H1 (cell line): ENCODE measurements at regions not wholly inside any gene's neighbourhood (a gene's known extent, or its start where the extent isn't known, plus 50 kb on each side); places are given as distances from the start of the nearest gene placed in this dataset.

Experiments
- CTCF ChIA-PET: fragments of 300-600 bp; sonication (Branson Sonifier 250); formaldehyde crosslinking; loops from one replicate; lab custom pipeline; 2021; ENCODE audit not compliant: partially characterized antibody; lab: Charles Lee
- POLR2A ChIA-PET: fragments of 300-600 bp; sonication (Branson Sonifier 250); formaldehyde crosslinking; loops from one replicate; lab custom pipeline; 2021; ENCODE audit warnings: inconsistent platforms; ENCODE audit not compliant: partially characterized antibody; lab: Charles Lee
- DNase-seq, 2 experiments: peaks; one replicate each; pipeline versions ENCODE4 v3.0.0 to v3.0.0-alpha.2; 2010 to 2022; ENCODE audit warnings: low spot score in 2 of 2, low read depth in 1 of 2, mixed read lengths in 1 of 2
- FAIRE-seq: peaks from 2 replicates; lab custom pipeline; 2011; peaks lifted over from hg19 to GRCh38; lab: Jason Lieb, UNC
- H2AFZ ChIP-seq: 2 replicates; pipeline ENCODE4 v1.8.1; 2012; ENCODE audit warnings: low read length, inconsistent platforms
- H2AK5ac ChIP-seq: 2 replicates; pipeline ENCODE4 v1.6.1; 2013; ENCODE audit warnings: low read depth, low read length
- H2BK120ac ChIP-seq: replicated peaks from 2 replicates; pipeline ENCODE3; 2013; ENCODE audit warnings: low read depth, low read length, inconsistent platforms
- H2BK12ac ChIP-seq: 2 replicates; pipeline ENCODE4 v1.6.1; 2013; ENCODE audit warnings: low read depth, low read length
- H2BK15ac ChIP-seq: 2 replicates; pipeline ENCODE4 v1.6.1; 2013; ENCODE audit warnings: low read length
- H2BK20ac ChIP-seq: 2 replicates; pipeline ENCODE4 v1.6.1; 2013; ENCODE audit warnings: low read length
- H2BK5ac ChIP-seq: 2 replicates; pipeline ENCODE4 v1.6.1; 2013; ENCODE audit warnings: low read depth, low read length
- H3K14ac ChIP-seq: 2 replicates; pipeline ENCODE4 v1.6.1; 2013; ENCODE audit warnings: inconsistent platforms; ENCODE audit not compliant: insufficient read length
- H3K18ac ChIP-seq: 2 replicates; pipeline ENCODE4 v1.6.1; 2013; ENCODE audit warnings: low read length; ENCODE audit errors: extremely low read depth
- H3K23ac ChIP-seq: 2 replicates; pipeline ENCODE4 v1.6.1; 2013; ENCODE audit warnings: inconsistent platforms; ENCODE audit not compliant: insufficient read length
- H3K23me2 ChIP-seq: 2 replicates; pipeline ENCODE4 v1.6.1; 2013; ENCODE audit warnings: low read depth, low read length
- H3K27ac ChIP-seq: 2 replicates; pipeline ENCODE4 v1.6.1; 2011; ENCODE audit warnings: low read depth, low read length, inconsistent platforms
- H3K27me3 ChIP-seq, 4 experiments: replicated peaks in 1 of 4; 1 replicate in 1 of 4; 2 replicates in 3 of 4; pipeline versions ENCODE4 v1.6.1 to v1.8.1; 2011 to 2013; ENCODE audit warnings: low read length in 3 of 4, mild to moderate bottlenecking in 3 of 4, inconsistent platforms in 2 of 4, mixed read lengths in 2 of 4, moderate library complexity in 1 of 4; ENCODE audit not compliant: control insufficient read depth in 3 of 4, insufficient read depth in 3 of 4; ENCODE audit errors: extremely low read depth in 1 of 4
- H3K36me3 ChIP-seq, 4 experiments: 2 replicates each; pipeline versions ENCODE4 v1.6.1 to v1.8.1; 2011 to 2013; ENCODE audit warnings: mild to moderate bottlenecking in 4 of 4, low read length in 3 of 4, moderate library complexity in 2 of 4, control low read depth in 1 of 4, inconsistent platforms in 1 of 4; ENCODE audit not compliant: insufficient read depth in 4 of 4, control insufficient read depth in 2 of 4
- H3K4ac ChIP-seq: replicated peaks from 2 replicates; pipeline ENCODE3; 2013; ENCODE audit warnings: low read length, low read depth, mixed read lengths, inconsistent platforms; ENCODE audit not compliant: insufficient read length
- H3K4me1 ChIP-seq, 4 experiments: replicated peaks in 1 of 4; 1 replicate in 1 of 4; 2 replicates in 3 of 4; pipeline versions ENCODE4 v1.6.1 to v1.8.1; 2011 to 2013; ENCODE audit warnings: low read length in 3 of 4, inconsistent platforms in 2 of 4, mixed read lengths in 1 of 4; ENCODE audit not compliant: insufficient read depth in 4 of 4, control insufficient read depth in 3 of 4
- H3K4me2 ChIP-seq, 2 experiments: 2 replicates each; pipeline versions ENCODE4 v1.6.1 to v1.8.1; 2011 to 2013; ENCODE audit warnings: low read depth in 2 of 2, low read length in 2 of 2, control low read depth in 1 of 2, inconsistent platforms in 1 of 2, mild to moderate bottlenecking in 1 of 2; ENCODE audit not compliant: insufficient read depth in 1 of 2
- H3K4me3 ChIP-seq, 4 experiments: fragments of 200-600, 300-600 bp in 1 of 4; sonication (generic), shearing (Covaris generic), sonication (Bioruptor Twin) in 1 of 4; 2 replicates each; pipeline versions ENCODE4 v1.5.1 to v1.8.1; 2011 to 2016; ENCODE audit warnings: low read length in 4 of 4, low read depth in 3 of 4, control low read depth in 2 of 4, inconsistent platforms in 2 of 4, mild to moderate bottlenecking in 2 of 4, mixed read lengths in 1 of 4, moderate library complexity in 1 of 4; ENCODE audit not compliant: insufficient read depth in 2 of 4; ENCODE audit errors: extremely low read depth in 1 of 4
- H3K56ac ChIP-seq: replicated peaks from 2 replicates; pipeline ENCODE3; 2013; ENCODE audit warnings: low read depth, mild to moderate bottlenecking, mixed read lengths, low read length, inconsistent platforms; ENCODE audit not compliant: insufficient read length
- H3K79me1 ChIP-seq: 2 replicates; pipeline ENCODE4 v1.6.1; 2013; ENCODE audit warnings: low read depth, low read length, control low read depth
- H3K79me2 ChIP-seq, 2 experiments: 2 replicates each; pipeline versions ENCODE4 v1.6.1 to v1.8.1; 2012 to 2013; ENCODE audit warnings: low read length in 2 of 2, mild to moderate bottlenecking in 2 of 2, inconsistent platforms in 1 of 2; ENCODE audit not compliant: insufficient read depth in 2 of 2, control insufficient read depth in 1 of 2
- H3K9ac ChIP-seq, 4 experiments: replicated peaks in 1 of 4; 1 replicate in 1 of 4; 2 replicates in 3 of 4; pipeline versions ENCODE4 v1.6.1 to v1.8.1; 2011 to 2013; ENCODE audit warnings: low read depth in 3 of 4, low read length in 3 of 4, control low read depth in 2 of 4, mild to moderate bottlenecking in 2 of 4, moderate library complexity in 2 of 4, inconsistent platforms in 1 of 4; ENCODE audit errors: extremely low read depth in 1 of 4
- H3K9me3 ChIP-seq, 2 experiments: 2 replicates each; pipeline versions ENCODE4 v1.6.1 to v1.8.1; 2012 to 2013; ENCODE audit warnings: mild to moderate bottlenecking in 2 of 2, moderate library complexity in 2 of 2, control low read depth in 1 of 2, inconsistent platforms in 1 of 2, low read depth in 1 of 2, low read length in 1 of 2, mixed read lengths in 1 of 2; ENCODE audit not compliant: insufficient read depth in 2 of 2
- H4K20me1 ChIP-seq, 2 experiments: replicated peaks in 1 of 2; 2 replicates each; pipeline versions ENCODE3 to v1.8.1; 2011 to 2013; ENCODE audit warnings: inconsistent platforms in 2 of 2, low read length in 2 of 2, mild to moderate bottlenecking in 1 of 2; ENCODE audit not compliant: insufficient read depth in 2 of 2, control insufficient read depth in 1 of 2
- H4K5ac ChIP-seq: 2 replicates; pipeline ENCODE4 v1.6.1; 2013; ENCODE audit warnings: low read length, low read depth, mixed read lengths, inconsistent platforms; ENCODE audit not compliant: insufficient read length
- H4K8ac ChIP-seq: 2 replicates; pipeline ENCODE4 v1.8.0; 2013; ENCODE audit warnings: mild to moderate bottlenecking, moderate library complexity, low read length, inconsistent platforms; ENCODE audit not compliant: insufficient read depth; ENCODE audit errors: extremely low read depth
- H4K91ac ChIP-seq: replicated peaks from 2 replicates; pipeline ENCODE3; 2013; ENCODE audit warnings: low read length, mixed read lengths, inconsistent platforms; ENCODE audit not compliant: insufficient read length
- HDAC6 ChIP-seq: IDR thresholded peaks from one replicate; pipeline ENCODE4 v1.7.1; 2012; ENCODE audit warnings: low read depth, mild to moderate bottlenecking, inconsistent platforms, low read length, moderate library complexity
- JUN ChIP-seq: IDR thresholded peaks from 2 replicates; pipeline ENCODE4 v1.6.1; 2011; ENCODE audit warnings: low read depth, mild to moderate bottlenecking, improper control_type of control experiment, low read length
- KDM1A ChIP-seq: fragments of 200-600, 300-600 bp; sonication (generic); IDR thresholded peaks from 2 replicates; pipeline ENCODE4 v1.7.1; 2016; ENCODE audit warnings: mild to moderate bottlenecking, low read length, borderline replicate concordance
- KDM4A ChIP-seq: IDR thresholded peaks from one replicate; pipeline ENCODE4 v1.7.1; 2012; ENCODE audit warnings: low read depth, mild to moderate bottlenecking, moderate library complexity, low read length, inconsistent platforms; ENCODE audit not compliant: severe bottlenecking
- PHF8 ChIP-seq: fragments of 200-600 bp; sonication (generic); conservative IDR thresholded peaks from 2 replicates; pipeline ENCODE4 v1.7.1; 2012; ENCODE audit warnings: low read depth, mild to moderate bottlenecking, inconsistent platforms, low read length, moderate library complexity
- POLR2AphosphoS5 ChIP-seq: IDR thresholded peaks from 2 replicates; pipeline ENCODE4 v1.6.1; 2011; ENCODE audit warnings: low read depth, low read length
- RFX5 ChIP-seq: IDR thresholded peaks from 2 replicates; pipeline ENCODE4 v1.6.1; 2011; ENCODE audit warnings: low read depth, low read length, improper control_type of control experiment, borderline replicate concordance
- TEAD4 ChIP-seq: IDR thresholded peaks from 2 replicates; pipeline ENCODE4 v1.6.1; 2012; ENCODE audit warnings: low read depth, low read length, inconsistent platforms, mixed read lengths
- WGBS, 2 experiments: shearing (Covaris generic) in 1 of 2; methylation state at CpG; one replicate each; pipeline versions ENCODE4 v1.1.6 to v1.1.7; 2013 to 2015; ENCODE audit warnings: low lambda C conversion rate in 2 of 2, mixed read lengths in 2 of 2, inconsistent platforms in 1 of 2, low coverage in 1 of 2, missing lambda C conversion rate in 1 of 2; ENCODE audit not compliant: insufficient replicate concordance in 2 of 2, insufficient coverage in 1 of 2, insufficient read length in 1 of 2; ENCODE audit errors: extremely low coverage in 1 of 2, missing lambda C conversion rate in 1 of 2; 5-methylcytosine and 5-hydroxymethylcytosine counted together
- TF ChIP-seq, protein P1 (sequence below): IDR thresholded peaks from 2 replicates; pipeline ENCODE4 v1.6.1; 2012; ENCODE audit warnings: inconsistent platforms

DNA sequence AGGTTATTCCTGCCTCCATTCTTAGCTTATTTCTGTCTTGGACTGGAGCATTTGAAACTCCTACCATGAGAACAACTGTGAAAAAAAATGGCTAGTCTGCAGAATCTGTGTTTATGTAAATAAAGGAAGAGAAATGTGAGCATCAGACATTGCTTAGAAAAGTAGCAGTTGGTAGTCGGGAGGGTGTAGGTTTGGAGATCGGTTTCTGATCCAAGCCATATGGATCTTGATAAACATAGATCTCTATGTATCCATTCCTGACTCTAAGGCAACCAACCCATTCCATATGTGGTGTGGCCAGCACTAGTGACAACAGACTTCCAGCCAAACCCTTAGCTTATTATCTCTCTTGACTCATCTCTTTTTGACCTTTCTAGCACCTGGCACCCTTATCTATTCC, 127.1 kb downstream of the NMUR2 start:
- no peak overlapping the region for H3K23ac ChIP-seq
- no peak overlapping the region for H3K4me2 ChIP-seq
- H3K36me3 ChIP-seq, result no peaks in the 10 kb centered on the region
- no peak overlapping the region for H2BK5ac ChIP-seq
- H2AFZ ChIP-seq, result no peak overlapping the region
- no peaks in the 10 kb centered on the region for H3K4me1 ChIP-seq
- 70% methylated on average over 2 of the region's 2 CpGs; no CpG with 5 or more reads in 1 of the 2 experiments for WGBS, 2 experiments
- FAIRE-seq, result no peak
- no peak overlapping the region for H3K56ac ChIP-seq
- no peak overlapping the region for H2BK120ac ChIP-seq
- POLR2A ChIA-PET, result interaction anchor here (1.4 kb wide), 1 partner anchor 27 kb away, joined by 3 read pairs; no protein-coding TSS in a partner anchor
- no peak overlapping the region for H2BK15ac ChIP-seq
- no peak overlapping the region for H3K18ac ChIP-seq
- TF ChIP-seq TEAD4 (no peak), HDAC6 (no peak), KDM1A (no peak), RFX5 (no peak), JUN (no peak), POLR2AphosphoS5 (no peak), PHF8 (no peak), KDM4A (no peak)
- TF ChIP-seq, protein P1, sequence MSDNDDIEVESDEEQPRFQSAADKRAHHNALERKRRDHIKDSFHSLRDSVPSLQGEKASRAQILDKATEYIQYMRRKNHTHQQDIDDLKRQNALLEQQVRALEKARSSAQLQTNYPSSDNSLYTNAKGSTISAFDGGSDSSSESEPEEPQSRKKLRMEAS, result no peak
- H3K79me2 ChIP-seq, result no peaks in the 10 kb centered on the region
- H3K9me3 ChIP-seq, result no peaks in the 10 kb centered on the region; a peak in 1 of 4 replicates
- H3K9ac ChIP-seq, result no peak overlapping the region
- H4K91ac ChIP-seq, result no peak overlapping the region
- no peak overlapping the region for H4K5ac ChIP-seq
- no peak overlapping the region for H4K8ac ChIP-seq
- no peak overlapping the region for H2BK12ac ChIP-seq
- H3K27ac ChIP-seq, result no peak overlapping the region
- CTCF ChIA-PET, result interaction anchor here (0.7 to 2.0 kb wide), 2 partner anchors 72 to 324 kb away, joined by 3 to 9 read pairs; no protein-coding TSS in a partner anchor
- H3K79me1 ChIP-seq, result no peaks in the 10 kb centered on the region
- no peak overlapping the region for H2BK20ac ChIP-seq
- no peaks in the 10 kb centered on the region for H3K23me2 ChIP-seq
- no peak overlapping the region for H3K4ac ChIP-seq
- H3K14ac ChIP-seq, result no peak overlapping the region
- DNase-seq, result no peak
- H4K20me1 ChIP-seq, result no peaks in the 10 kb centered on the region
- no peak overlapping the region for H3K4me3 ChIP-seq
- H3K27me3 ChIP-seq, result no peaks in the 10 kb centered on the region
- H2AK5ac ChIP-seq, result no peak overlapping the region
